HEK293T (cell line): ENCODE measurements at regions not wholly inside any gene's neighbourhood (a gene's known extent, or its start where the extent isn't known, plus 50 kb on each side); places are given as distances from the start of the nearest gene placed in this dataset.

Source experiments
- ARNT ChIP-seq: fragments of 450-650 bp; IDR thresholded peaks from 2 replicates; pipeline ENCODE4 v1.6.1; 2017; ENCODE audit warnings: mild to moderate bottlenecking
- BHLHE40 ChIP-seq: fragments of 450-650 bp; IDR thresholded peaks from 2 replicates; pipeline ENCODE4 v1.6.1; 2016; ENCODE audit warnings: mild to moderate bottlenecking, moderate library complexity, borderline replicate concordance
- CTBP1 ChIP-seq: fragments of 450-650 bp; IDR thresholded peaks from 2 replicates; pipeline ENCODE4 v1.6.1; 2016; ENCODE audit warnings: borderline replicate concordance
- FOXA1 ChIP-seq: fragments of 450-650 bp; IDR thresholded peaks from 2 replicates; pipeline ENCODE4 v1.6.1; 2016; ENCODE audit warnings: mild to moderate bottlenecking
- FOXK2 ChIP-seq: fragments of 450-650 bp; IDR thresholded peaks from 2 replicates; pipeline ENCODE4 v1.6.1; 2016; ENCODE audit warnings: mild to moderate bottlenecking
- FOXM1 ChIP-seq: fragments of 450-650 bp; IDR thresholded peaks from 2 replicates; pipeline ENCODE4 v1.6.1; 2017; ENCODE audit warnings: mild to moderate bottlenecking, borderline replicate concordance
- LEF1 ChIP-seq: fragments of 450-650 bp; IDR thresholded peaks from 2 replicates; pipeline ENCODE4 v1.6.1; 2017; ENCODE audit warnings: mild to moderate bottlenecking, borderline replicate concordance
- NFRKB ChIP-seq: fragments of 450-650 bp; IDR thresholded peaks from 2 replicates; pipeline ENCODE4 v1.6.1; 2016; ENCODE audit warnings: mild to moderate bottlenecking, moderate library complexity
- PKNOX1 ChIP-seq: fragments of 450-650 bp; IDR thresholded peaks from 2 replicates; pipeline ENCODE4 v1.6.1; 2016
- SUZ12 ChIP-seq: fragments of 450-650 bp; IDR thresholded peaks from 2 replicates; pipeline ENCODE4 v1.6.1; 2016; ENCODE audit warnings: mild to moderate bottlenecking
- TARDBP ChIP-seq: fragments of 450-650 bp; IDR thresholded peaks from 2 replicates; pipeline ENCODE4 v1.6.1; 2016
- ZNF384 ChIP-seq: fragments of 450-650 bp; IDR thresholded peaks from 2 replicates; pipeline ENCODE4 v1.6.1; 2016

GRCh38 chr13:106095406-106095805, 440.1 kb downstream of the EFNB2 start:
- no peak for TF ChIP-seq ZNF384
- no peak for TF ChIP-seq BHLHE40
- no peak for TF ChIP-seq FOXM1
- no peak for TF ChIP-seq ARNT
- TF ChIP-seq SUZ12 = no peak
- TF ChIP-seq TARDBP = no peak
- TF ChIP-seq FOXA1 = no peak
- TF ChIP-seq CTBP1 = no peak
- no peak for TF ChIP-seq PKNOX1
- no peak for TF ChIP-seq LEF1
- TF ChIP-seq FOXK2 = no peak
- TF ChIP-seq NFRKB = no peak
